ENCODE measurements at regions not wholly inside any gene's neighbourhood (a gene's known extent, or its start where the extent isn't known, plus 50 kb on each side); places are given as distances from the start of the nearest gene placed in this dataset.
"Not testable (repeated sequence)": the region's sequence is repeated elsewhere in the genome, so short reads cannot be mapped to it uniquely, and the experiment has no call there.

GRCh38 chrX:144494074-144494473, 610.2 kb downstream of the UBE2NL start:
- no peak for DNase-seq

- no peak for DNase-seq
Measured at GRCh38 chrX:144531877-144532276, 648.0 kb downstream of the UBE2NL start.

GRCh38 chrX:144566592-144566991, 680.7 kb upstream of the SPANXN1 start:
- no peak for DNase-seq

GRCh38 chrX:144586756-144587155, 660.5 kb upstream of the SPANXN1 start:
- DNase-seq = no peak

GRCh38 chrX:144592036-144592435, 655.3 kb upstream of the SPANXN1 start:
- DNase-seq = no peak

- DNase-seq = no peak
Measured at GRCh38 chrX:144601010-144601409, 646.3 kb upstream of the SPANXN1 start.

GRCh38 chrX:144612076-144612475, 635.2 kb upstream of the SPANXN1 start:
- DNase-seq = no peak

- no peak for DNase-seq
Measured at GRCh38 chrX:144616317-144616716, 631.0 kb upstream of the SPANXN1 start.

- no peak for DNase-seq
Measured at GRCh38 chrX:144627947-144628346, 619.4 kb upstream of the SPANXN1 start.

- DNase-seq = not testable (repeated sequence)
Measured at GRCh38 chrX:144634451-144634850, 612.9 kb upstream of the SPANXN1 start.

GRCh38 chrX:144637731-144638130, 609.6 kb upstream of the SPANXN1 start:
- DNase-seq = no peak

GRCh38 chrX:144648788-144649187, 598.5 kb upstream of the SPANXN1 start:
- no peak for DNase-seq

GRCh38 chrX:144681501-144681900, 565.8 kb upstream of the SPANXN1 start:
- no peak for DNase-seq

GRCh38 chrX:144683247-144683646, 564.1 kb upstream of the SPANXN1 start:
- no peak for DNase-seq

GRCh38 chrX:144709841-144710240, 537.5 kb upstream of the SPANXN1 start:
- no peak for DNase-seq

- no peak for DNase-seq
Measured at GRCh38 chrX:144715337-144715736, 532.0 kb upstream of the SPANXN1 start.

GRCh38 chrX:144716187-144716586, 531.1 kb upstream of the SPANXN1 start:
- DNase-seq = no peak

- no peak for DNase-seq
Measured at GRCh38 chrX:144717682-144718081, 529.6 kb upstream of the SPANXN1 start.

GRCh38 chrX:144722307-144722706, 525.0 kb upstream of the SPANXN1 start:
- peak; percentile 0 for DNase-seq

- DNase-seq = no peak
Measured at GRCh38 chrX:144730471-144730870, 516.8 kb upstream of the SPANXN1 start.

- DNase-seq = no peak
Measured at GRCh38 chrX:144732588-144732987, 514.7 kb upstream of the SPANXN1 start.

- no peak for DNase-seq
Measured at GRCh38 chrX:144738246-144738645, 509.1 kb upstream of the SPANXN1 start.

GRCh38 chrX:144768540-144768939, 478.8 kb upstream of the SPANXN1 start:
- no peak for DNase-seq

GRCh38 chrX:144783528-144783927, 463.8 kb upstream of the SPANXN1 start:
- not testable (repeated sequence) for DNase-seq

- DNase-seq = no peak
Measured at GRCh38 chrX:144790148-144790547, 457.2 kb upstream of the SPANXN1 start.

- no peak for DNase-seq
Measured at GRCh38 chrX:144791298-144791697, 456.0 kb upstream of the SPANXN1 start.

All from hematopoietic multipotent progenitor cell treated with erythropoietin and hydrocortisone succinate and interleukin-3 and kit ligand, for 4 days (in vitro differentiated cells).